Panc1 (cell line): ENCODE measurements at regions not wholly inside any gene's neighbourhood (a gene's known extent, or its start where the extent isn't known, plus 50 kb on each side); places are given as distances from the start of the nearest gene placed in this dataset.

ENCODE experiments used
- ATAC-seq: fragments of 200-7000 bp; cut with Tn5 transposase; 2 replicates; pipeline ENCODE4 v1.9.1; 2020; ENCODE audit warnings: mild to moderate bottlenecking, moderate library complexity
- BruUV-seq: library from RNA; stranded (reverse); fragments of 400-500 nt; replicated peaks from 2 replicates; lab custom pipeline; 2021; lab: Mats Ljungman, UMichigan
- CTCF ChIA-PET: fragments of 300-600 bp; sonication (Branson Sonifier 250); formaldehyde crosslinking; loops from one replicate; lab custom pipeline; 2022; ENCODE audit warnings: antibody characterized with exemption; lab: Charles Lee
- POLR2A ChIA-PET: fragments of 300-600 bp; sonication (Branson Sonifier 250); formaldehyde crosslinking; loops from one replicate; lab custom pipeline; 2022; ENCODE audit warnings: antibody characterized with exemption; lab: Charles Lee
- DNase-seq: peaks from one replicate; pipeline ENCODE4 v3.0.0-alpha.2; 2010; ENCODE audit warnings: low read depth, low spot score
- H3K27ac ChIP-seq: 2 replicates; pipeline ENCODE4 v1.5.1; 2011; ENCODE audit warnings: mild to moderate bottlenecking, low read length, inconsistent platforms
- H3K27me3 ChIP-seq: fragments of 200-500 bp; sonication (Bioruptor generic); 2 replicates; pipeline ENCODE4 v1.6.0; 2014; ENCODE audit warnings: low read length, inconsistent platforms; ENCODE audit not compliant: control insufficient read depth, insufficient read depth
- H3K36me3 ChIP-seq: fragments of 200-500 bp; sonication (Bioruptor generic); 2 replicates; pipeline ENCODE4 v1.5.1; 2014; ENCODE audit warnings: inconsistent platforms, mild to moderate bottlenecking, low read length, moderate library complexity; ENCODE audit not compliant: control insufficient read depth, insufficient read depth
- H3K4me1 ChIP-seq: 2 replicates; pipeline ENCODE4 v1.5.1; 2011; ENCODE audit warnings: inconsistent platforms, mild to moderate bottlenecking, low read length, moderate library complexity; ENCODE audit not compliant: control insufficient read depth, insufficient read depth
- H3K4me3 ChIP-seq, 2 experiments: 2 replicates each; pipeline ENCODE4 v1.5.1; 2011 to 2012; ENCODE audit warnings: low read depth in 2 of 2, low read length in 2 of 2, mild to moderate bottlenecking in 2 of 2, inconsistent platforms in 1 of 2, moderate library complexity in 1 of 2
- H3K9me3 ChIP-seq: fragments of 200-500 bp; sonication (Bioruptor generic); 2 replicates; pipeline ENCODE4 v1.5.1; 2014; ENCODE audit warnings: low read depth, mild to moderate bottlenecking, inconsistent platforms, low read length, moderate library complexity; ENCODE audit not compliant: control insufficient read depth, insufficient read depth
- CTCF ChIP-seq: fragments of 450-650 bp; IDR thresholded peaks from 2 replicates; pipeline ENCODE4 v1.5.1; 2017; ENCODE audit warnings: mild to moderate bottlenecking
- POLR2AphosphoS5 ChIP-seq: IDR thresholded peaks from 2 replicates; pipeline ENCODE4 v1.6.1; 2012; ENCODE audit warnings: mild to moderate bottlenecking, low read depth, low read length, moderate library complexity
- SIN3A ChIP-seq: IDR thresholded peaks from 2 replicates; pipeline ENCODE4 v1.6.1; 2012; ENCODE audit warnings: low read depth, mild to moderate bottlenecking, low read length, moderate library complexity, borderline replicate concordance; ENCODE audit not compliant: insufficient read depth
- TCF7L2 ChIP-seq: IDR thresholded peaks from 2 replicates; pipeline ENCODE4 v1.6.1; 2011; ENCODE audit warnings: mild to moderate bottlenecking, low read depth, low read length, inconsistent platforms
- in situ Hi-C: cut with HindIII; loops from 2 replicates; pipeline ENCODE4 v1.10.0; 2016; ENCODE audit warnings: low sequenced_read_pairs, low pct_unique_long_range_greater_than_20kb
- intact Hi-C: fragments of 100-400 bp; cut with micrococcal nuclease; formaldehyde crosslinking; loops from one replicate; pipeline ENCODE4 v1.10.0; 2022; ENCODE audit not compliant: unreplicated experiment
- TF ChIP-seq, protein P1 (sequence below), 2 experiments: IDR thresholded peaks; 2 replicates each; pipeline ENCODE4 v1.6.1; 2011 to 2012; ENCODE audit warnings: low read depth in 2 of 2, control low read depth in 1 of 2, low read length in 1 of 2, mild to moderate bottlenecking in 1 of 2, moderate library complexity in 1 of 2; ENCODE audit not compliant: insufficient read depth in 1 of 2

- DNase-seq (no peak), ATAC-seq (no peak)
- no peak for TF ChIP-seq SIN3A
- TF ChIP-seq TCF7L2 = no peak
- TF ChIP-seq CTCF = no peak
- Histone ChIP-seq H3K27ac (no peak overlapping the region), H3K36me3 (no peaks in the 10 kb centered on the region), H3K27me3 (no peaks in the 10 kb centered on the region), H3K4me1 (no peaks in the 10 kb centered on the region), H3K9me3 (no peaks in the 10 kb centered on the region), H3K4me3 (no peak overlapping the region)
- BruUV-seq = no TSS peak
- intact Hi-C loops = no loop called here
- POLR2A ChIA-PET = no interaction called here
- in situ Hi-C loops = no loop called here
- CTCF ChIA-PET = no interaction called here
Observed at GRCh38 chr10:2208106-2208505, 470.8 kb upstream of the ADARB2 start.

DNA sequence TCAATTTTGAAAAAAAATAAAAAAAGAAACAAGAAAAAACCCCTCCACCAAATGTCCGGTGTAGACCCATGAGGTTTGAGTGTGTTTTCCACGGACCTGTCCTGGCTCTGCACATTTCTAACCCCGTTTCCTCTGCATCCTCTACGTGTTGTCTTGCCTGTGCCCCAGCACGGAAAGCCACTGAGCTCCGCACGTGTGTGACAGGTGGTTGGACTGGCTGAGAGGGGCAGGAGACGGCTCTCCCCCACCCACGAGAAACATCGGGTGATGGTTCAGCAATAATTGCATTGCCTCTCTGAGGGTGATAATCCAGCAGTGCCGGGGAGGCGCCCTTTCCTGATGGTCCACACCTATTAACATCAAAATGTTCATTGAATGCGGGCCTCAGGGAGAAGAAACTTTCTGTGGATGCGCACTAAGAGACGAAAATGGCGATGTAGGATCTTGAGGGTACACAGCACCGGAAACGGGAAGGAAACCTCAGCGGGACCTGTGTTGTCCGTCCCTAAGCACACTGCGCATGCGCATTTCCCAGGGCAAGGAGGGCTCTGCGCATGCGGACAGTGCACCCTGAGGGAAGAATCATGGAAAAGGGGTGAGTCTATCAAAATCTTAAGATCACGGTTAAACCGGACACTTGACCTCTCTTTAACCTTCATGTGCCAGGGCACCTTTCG lies 470.1 kb upstream of the ADARB2 start:
- Histone ChIP-seq H3K4me3 (no peak overlapping the region), H3K36me3 (no peaks in the 10 kb centered on the region), H3K9me3 (no peaks in the 10 kb centered on the region), H3K4me1 (no peaks in the 10 kb centered on the region), H3K27me3 (no peaks in the 10 kb centered on the region), H3K27ac (no peak overlapping the region)
- intact Hi-C loops = no loop called here
- TF ChIP-seq, protein P1, sequence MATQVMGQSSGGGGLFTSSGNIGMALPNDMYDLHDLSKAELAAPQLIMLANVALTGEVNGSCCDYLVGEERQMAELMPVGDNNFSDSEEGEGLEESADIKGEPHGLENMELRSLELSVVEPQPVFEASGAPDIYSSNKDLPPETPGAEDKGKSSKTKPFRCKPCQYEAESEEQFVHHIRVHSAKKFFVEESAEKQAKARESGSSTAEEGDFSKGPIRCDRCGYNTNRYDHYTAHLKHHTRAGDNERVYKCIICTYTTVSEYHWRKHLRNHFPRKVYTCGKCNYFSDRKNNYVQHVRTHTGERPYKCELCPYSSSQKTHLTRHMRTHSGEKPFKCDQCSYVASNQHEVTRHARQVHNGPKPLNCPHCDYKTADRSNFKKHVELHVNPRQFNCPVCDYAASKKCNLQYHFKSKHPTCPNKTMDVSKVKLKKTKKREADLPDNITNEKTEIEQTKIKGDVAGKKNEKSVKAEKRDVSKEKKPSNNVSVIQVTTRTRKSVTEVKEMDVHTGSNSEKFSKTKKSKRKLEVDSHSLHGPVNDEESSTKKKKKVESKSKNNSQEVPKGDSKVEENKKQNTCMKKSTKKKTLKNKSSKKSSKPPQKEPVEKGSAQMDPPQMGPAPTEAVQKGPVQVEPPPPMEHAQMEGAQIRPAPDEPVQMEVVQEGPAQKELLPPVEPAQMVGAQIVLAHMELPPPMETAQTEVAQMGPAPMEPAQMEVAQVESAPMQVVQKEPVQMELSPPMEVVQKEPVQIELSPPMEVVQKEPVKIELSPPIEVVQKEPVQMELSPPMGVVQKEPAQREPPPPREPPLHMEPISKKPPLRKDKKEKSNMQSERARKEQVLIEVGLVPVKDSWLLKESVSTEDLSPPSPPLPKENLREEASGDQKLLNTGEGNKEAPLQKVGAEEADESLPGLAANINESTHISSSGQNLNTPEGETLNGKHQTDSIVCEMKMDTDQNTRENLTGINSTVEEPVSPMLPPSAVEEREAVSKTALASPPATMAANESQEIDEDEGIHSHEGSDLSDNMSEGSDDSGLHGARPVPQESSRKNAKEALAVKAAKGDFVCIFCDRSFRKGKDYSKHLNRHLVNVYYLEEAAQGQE (IDR thresholded peaks at IDR 0.05; ENCODE audit: insufficient read depth in 1 of 2, low read depth in 2 of 2, low read length in 1 of 2) = no peak
- no peak for TF ChIP-seq CTCF
- no peak for TF ChIP-seq TCF7L2
- no peak for TF ChIP-seq POLR2AphosphoS5
- TF ChIP-seq SIN3A = no peak
- POLR2A ChIA-PET = no interaction called here
- CTCF ChIA-PET = no interaction called here
- no peak for ATAC-seq
- DNase-seq = no peak
- in situ Hi-C loops = no loop called here
- BruUV-seq = no TSS peak
